Stimulated activated naive CD8-positive, alpha-beta T cell treated with anti-CD3 and anti-CD28 coated beads, Interleukin-15, Interleukin-2, amounts not matched to agents 100 U/mL and 50 U/mL, for 24 hours (primary cell): ENCODE measurements at regions not wholly inside any gene's neighbourhood (a gene's known extent, or its start where the extent isn't known, plus 50 kb on each side); places are given as distances from the start of the nearest gene placed in this dataset.
"Not testable (repeated sequence)": the region's sequence is repeated elsewhere in the genome, so short reads cannot be mapped to it uniquely, and the experiment has no call there.

ENCODE experiments used
- ATAC-seq: fragments of 150-1000 bp; cut with Tn5 transposase; one replicate; pipeline ENCODE4 v1.10.0; 2021
- DNase-seq: peaks from one replicate; pipeline ENCODE4 v3.0.0; 2021

DNA sequence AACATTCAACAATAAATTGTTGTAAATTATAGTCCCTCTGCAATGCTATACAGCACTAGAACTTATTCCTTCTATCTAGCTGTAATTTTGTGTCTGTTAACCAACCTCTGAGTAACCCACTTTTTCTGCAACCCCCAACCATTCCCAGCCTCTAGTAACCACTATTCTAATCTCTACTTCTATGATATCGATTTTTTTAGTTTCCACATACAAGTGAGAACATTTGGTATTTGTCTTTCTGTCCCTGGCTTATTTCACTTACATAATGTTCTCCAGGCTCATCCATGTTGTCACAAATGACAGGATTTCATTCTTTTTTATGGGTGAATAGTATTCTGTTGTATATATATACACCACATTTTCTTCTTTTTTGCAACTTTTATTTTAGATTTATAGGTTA lies 147.6 kb downstream of the MAIP1 start:
- no peak for DNase-seq
- ATAC-seq: no peak

DNA sequence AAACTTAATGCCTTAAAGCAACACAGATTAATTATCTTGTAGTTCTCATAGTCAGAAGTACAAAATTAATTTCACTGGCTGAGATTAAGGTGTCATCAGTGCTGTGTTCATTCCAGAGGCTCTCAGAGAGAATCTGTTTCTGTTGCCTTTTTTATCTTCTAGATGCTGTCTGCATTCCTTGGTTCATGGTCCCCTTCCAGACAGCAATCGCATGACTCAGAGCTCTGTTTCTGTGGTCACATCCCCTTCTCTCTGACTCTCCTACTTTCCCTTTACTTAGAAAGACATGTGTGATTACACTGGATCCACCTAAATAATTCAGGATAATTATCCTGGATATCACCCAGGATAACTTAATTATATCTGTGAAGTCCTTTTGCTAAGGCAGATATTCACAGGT lies 148.6 kb downstream of the MAIP1 start:
- ATAC-seq (no peak), DNase-seq (no peak)

DNA sequence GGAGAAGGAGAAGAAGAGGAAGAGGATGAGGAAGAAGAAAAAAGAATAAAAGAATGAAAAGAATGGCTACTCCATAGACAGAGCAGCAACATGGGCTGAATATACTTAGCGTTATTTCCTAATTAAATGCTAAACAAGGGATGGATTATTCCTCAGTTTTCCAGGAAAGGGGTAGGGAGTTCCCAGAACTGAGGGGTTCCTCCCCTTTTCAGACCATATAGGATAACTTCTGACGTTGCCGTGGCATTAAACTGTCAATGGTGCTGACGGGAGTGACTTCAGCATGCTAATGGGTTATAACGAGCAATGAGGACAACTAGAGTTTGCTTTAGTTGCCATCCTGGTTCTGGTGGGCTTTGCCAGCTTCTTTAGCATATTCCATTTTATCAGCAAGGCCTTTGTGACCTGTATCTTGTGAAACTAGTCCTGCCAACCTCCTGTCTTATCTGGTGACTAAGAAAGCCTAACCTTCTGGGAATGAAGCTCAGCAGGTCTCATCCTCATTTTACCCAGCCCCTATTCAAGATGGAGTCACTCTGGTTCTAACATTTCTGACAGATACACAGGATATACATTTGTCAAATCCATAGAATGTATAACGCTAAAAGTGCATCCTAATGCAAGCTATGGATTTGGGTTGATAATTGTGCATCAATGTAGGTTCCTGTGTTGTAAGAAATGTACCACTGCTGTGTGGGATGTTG lies 152.3 kb downstream of the MAIP1 start:
- DNase-seq (no peak), ATAC-seq (no peak)

DNA sequence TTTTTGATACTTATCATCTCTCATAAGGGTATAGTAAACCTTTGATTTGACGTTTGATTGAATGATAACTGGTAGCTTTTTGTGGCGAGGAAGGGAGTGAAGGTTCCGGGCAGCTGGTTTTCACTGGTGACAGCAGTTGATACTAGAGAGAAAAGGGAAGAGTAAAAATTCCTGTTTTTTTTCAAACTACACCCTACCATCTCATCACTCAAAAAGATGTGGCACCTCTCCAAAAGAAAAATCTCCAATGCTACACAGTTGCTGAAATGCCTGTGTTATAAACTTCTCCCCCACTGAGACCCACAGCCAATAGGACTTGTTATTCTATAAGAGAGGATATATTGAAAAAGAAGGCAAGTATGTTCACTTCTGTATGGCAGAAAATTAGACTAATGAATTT lies 154.0 kb downstream of the MAIP1 start:
- no peak for ATAC-seq

DNA sequence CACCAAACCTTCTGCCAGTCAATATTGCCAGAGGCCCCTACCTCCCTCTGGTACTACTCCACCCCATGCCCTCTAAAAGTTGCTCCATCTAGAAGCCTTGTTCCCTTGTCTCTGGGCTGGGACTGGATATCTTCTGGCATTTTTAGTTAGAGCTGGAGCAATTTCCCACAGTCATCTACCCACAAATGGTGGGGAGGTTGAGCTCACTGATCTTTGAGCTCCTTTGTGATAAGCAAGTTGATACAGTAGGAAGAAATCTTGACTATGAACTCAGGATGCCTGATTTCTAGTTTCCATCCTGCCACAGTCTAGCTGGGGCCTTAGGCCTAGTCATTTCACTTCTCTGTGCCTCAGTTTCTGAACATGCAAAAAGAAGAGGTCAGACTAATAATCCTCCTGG lies 155.0 kb downstream of the MAIP1 start:
- DNase-seq: no peak
- ATAC-seq: no peak

More for the DNA sequence above, 154.0 kb downstream of the MAIP1 start:
- no peak for DNase-seq

DNA sequence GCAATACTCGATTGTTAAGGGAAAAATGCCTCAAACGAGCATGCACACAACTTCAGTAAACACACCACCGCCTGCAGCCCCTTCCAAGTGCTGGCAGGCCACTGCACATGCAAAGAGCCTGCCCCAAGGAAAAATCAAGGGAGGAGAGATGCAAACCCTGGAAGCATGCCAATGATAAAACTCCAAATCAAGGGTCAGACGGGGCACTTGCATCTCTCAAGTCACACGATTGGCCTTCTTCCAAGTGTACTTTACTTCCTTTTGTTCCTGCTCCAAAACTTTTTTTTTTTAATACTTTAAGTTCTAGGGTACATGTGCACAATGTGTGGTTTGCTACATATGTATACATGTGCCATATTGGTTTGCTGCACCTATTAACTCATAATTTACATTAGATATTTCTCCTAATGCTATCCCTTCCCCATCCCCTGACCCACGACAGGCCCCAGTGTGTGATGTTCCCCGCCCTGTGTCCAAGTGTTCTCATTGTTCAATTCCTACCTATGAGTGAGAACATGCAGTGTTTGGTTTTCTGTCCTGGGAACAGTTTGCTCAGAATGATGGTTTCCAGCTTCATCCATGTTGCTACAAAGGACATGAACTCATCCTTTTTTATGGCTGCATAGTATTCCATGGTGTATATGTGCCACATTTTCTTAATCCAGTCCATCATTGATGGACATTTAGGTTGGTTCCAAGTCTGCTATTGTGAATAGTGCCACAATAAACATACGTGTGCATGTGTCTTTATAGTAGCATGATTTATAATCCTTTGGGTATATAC lies 157.8 kb downstream of the MAIP1 start:
- not testable (repeated sequence) for ATAC-seq, DNase-seq

DNA sequence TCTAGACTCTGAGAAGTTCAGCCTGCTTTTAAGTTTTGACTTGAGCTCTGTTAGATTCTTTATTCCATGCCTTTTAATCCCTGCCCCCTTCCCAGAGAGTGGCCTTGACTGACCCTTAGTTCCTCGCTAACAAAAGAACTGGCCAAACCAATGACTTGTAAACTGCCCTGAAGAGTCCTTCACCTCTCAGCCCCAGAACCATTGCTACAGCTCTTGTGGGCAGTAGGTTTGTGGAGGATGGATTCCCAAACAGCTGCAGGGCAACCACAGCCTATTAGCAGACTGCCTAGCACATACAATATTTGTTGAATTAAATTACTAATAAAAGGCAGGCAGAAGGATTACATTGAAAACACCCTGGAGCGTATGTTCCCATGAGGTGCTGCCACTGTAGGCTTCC lies 163.9 kb downstream of the MAIP1 start:
- ATAC-seq (no peak), DNase-seq (no peak)

DNA sequence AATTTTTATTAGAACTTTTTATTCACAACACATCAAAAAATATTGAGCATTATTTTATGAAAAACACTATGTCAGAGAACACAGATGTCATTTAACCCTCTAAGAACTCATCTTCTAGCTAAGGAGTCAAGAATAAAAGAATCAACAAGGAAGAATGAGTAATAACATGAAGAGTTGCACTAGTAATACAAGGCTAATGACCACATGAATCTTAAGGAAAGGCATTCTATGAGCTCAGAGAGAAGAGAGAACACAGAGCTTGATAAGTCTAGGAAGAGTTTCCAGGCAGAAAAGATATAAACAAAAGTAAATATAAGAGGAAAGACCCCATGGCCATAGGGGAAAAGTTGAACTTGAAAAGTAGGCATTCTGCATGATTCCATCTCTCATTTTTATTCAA lies 166.5 kb downstream of the MAIP1 start:
- ATAC-seq: no peak
- DNase-seq: no peak

DNA sequence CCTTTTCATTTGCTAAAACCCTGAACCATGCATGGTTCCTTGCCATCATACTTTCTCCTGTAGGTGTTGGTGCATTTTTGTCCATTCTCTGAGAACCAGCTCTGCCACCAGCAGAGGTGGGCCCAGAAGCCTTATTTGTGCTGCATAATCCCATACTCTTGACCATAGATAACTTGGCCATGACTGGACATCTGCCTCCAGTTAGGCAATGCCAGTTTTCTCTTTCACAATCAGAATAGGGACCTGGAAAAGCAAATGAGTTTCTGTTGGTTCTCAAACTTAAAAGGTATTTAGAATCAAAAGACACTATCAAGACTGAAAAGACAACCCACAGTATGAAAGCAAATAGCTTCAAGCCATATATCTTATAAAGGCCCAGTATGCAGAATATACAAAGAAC lies 167.3 kb downstream of the MAIP1 start:
- ATAC-seq (no peak), DNase-seq (no peak)

DNA sequence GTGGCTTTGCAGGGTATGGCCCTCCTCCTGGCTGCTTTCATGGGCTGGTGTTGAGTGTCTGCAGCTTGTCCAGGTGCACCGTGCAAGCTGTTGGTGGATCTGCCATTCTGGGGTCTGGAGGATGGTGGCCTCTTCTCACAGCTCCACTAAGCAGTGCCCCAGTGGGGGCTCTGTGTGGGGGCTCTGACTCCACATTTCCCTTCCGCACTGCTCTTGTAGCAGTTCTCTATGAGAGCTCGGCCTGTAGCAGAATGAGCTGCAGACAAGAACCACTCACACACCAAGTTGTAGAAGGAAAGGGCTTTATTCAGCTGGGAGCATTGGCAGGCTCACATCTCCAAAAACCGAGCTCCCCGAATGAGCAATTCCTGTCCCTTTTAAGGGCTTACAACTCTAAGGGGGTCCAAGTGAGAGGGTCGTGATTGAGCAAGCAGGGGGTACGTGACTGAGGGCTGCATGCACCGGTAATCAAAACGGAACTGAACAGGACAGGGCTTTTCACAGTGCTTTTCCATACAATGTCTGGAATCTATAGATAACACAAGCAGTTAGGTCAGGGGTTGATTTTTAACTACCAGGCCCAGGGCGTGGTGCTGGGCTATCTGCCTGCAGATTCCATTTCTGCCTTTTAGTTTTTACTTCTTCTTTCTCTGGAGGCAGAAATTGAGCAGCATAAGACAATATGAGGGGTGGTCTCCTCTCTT lies 169.4 kb downstream of the MAIP1 start:
- ATAC-seq, DNase-seq: not testable (repeated sequence)

DNA sequence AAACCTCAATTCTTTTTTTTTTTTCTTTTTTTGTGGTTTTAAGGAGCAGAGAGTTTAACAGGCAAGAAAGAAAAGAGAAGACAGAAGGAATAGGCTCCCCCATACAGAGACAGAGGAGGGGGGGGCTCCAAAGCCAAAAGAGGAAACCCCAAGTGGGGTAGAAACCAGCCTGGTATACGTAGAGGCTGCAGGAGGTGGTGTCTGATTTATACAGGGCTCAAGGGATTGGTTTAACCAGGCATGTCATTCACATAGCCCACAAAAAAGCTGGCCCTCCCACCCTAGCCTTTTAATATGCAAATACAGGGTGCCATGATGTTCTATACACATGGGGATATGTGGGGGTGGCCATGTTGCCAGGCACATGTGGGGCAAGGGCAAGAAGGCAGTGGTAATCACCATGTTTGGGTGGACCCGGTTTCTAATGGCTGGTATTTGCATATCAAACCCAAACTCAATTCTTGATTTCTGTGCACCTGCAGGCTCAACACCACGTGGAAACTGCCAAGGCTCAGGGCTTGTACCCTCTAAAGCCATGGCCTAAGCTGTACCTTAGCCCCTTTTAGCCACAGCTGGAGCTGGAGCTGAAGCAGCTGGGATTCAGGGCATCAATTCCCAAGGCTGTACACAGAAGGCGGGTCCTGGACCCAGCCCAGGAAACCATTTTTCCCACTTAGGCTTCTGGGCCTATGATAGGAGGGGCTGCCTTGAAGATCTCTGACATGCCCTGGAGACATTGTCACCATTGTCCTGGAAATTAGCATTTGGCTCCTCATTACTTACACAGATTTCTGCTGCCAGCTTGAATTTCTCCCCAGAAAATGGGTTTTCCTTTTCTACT lies 170.3 kb downstream of the MAIP1 start:
- no peak for ATAC-seq
- no peak for DNase-seq

DNA sequence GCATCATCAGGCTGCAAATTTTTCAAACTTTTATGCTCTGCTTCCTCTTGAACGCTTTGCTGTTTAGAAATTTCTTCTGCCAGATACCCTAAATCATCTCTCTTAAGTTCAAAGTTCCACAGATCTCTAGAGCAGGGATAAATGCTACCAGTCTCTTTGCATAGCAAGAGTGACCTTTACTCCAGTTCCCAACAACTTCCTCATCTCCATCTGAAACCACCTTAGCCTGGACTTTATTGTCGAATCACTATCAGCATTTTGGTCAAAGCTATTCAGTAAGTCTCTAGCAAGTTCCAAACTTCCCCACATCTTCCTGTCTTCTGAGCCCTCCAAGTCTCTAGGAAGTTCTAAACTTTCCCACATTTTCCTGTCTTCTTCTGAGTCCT lies 170.9 kb downstream of the MAIP1 start:
- not testable (repeated sequence) for ATAC-seq, DNase-seq

DNA sequence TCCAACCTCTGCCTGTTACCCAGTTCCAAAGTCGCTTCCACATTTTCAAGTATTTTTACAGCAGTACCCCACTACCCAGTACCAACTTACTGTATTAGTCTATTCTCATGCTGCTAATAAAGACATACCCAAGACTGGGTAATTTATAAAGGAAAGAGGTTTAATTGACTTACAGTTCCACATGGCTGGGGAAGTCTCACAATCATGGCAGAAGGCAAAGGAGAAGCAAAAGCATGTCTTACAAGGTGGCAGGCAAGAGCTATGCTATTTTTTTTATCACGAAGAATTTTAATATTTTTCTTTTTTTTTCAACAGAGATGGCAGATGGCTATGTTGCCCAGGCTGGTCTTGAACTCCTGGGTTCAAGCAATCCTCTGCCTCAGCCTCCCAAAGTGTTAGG lies 171.3 kb downstream of the MAIP1 start:
- not testable (repeated sequence) for ATAC-seq, DNase-seq

DNA sequence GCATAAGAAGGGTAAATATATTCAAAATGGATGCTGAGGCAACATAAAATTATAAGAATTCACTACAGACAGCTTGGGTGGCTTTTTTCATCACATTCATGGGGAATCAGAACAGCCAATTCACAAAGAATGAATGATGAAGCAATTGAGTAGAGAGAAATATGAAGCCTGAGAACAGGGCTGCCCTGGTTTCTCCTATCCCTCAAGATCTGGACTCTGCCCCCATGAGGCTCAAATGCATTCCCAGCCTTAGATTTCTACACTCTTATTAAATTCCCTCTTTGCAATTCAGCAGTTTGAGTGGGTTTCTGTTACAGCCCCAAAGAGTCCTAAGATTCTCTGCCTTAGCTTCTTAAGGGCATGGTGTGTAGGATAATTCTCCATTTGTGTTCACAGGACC lies 172.5 kb downstream of the MAIP1 start:
- ATAC-seq (no peak), DNase-seq (no peak)

DNA sequence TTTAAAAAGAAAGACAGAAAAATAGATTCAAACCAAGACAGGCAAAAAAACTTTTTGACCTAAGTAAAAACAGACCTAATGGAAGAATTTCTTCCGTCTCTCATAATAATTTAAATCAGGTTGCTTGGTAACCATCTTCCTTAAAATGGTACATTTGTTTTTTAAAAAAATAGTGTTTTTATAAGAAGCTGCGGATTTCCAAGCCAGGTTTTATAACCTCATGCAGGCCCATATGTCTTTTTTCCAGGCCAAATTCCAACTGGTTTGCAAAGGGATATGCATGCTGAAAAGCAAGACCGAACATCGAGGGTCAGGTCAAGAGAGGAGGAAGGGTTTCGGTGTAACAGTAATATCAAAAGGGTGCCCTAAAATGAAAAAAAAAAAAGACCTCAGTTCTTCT lies 172.9 kb downstream of the MAIP1 start:
- DNase-seq: no peak
- no peak for ATAC-seq

DNA sequence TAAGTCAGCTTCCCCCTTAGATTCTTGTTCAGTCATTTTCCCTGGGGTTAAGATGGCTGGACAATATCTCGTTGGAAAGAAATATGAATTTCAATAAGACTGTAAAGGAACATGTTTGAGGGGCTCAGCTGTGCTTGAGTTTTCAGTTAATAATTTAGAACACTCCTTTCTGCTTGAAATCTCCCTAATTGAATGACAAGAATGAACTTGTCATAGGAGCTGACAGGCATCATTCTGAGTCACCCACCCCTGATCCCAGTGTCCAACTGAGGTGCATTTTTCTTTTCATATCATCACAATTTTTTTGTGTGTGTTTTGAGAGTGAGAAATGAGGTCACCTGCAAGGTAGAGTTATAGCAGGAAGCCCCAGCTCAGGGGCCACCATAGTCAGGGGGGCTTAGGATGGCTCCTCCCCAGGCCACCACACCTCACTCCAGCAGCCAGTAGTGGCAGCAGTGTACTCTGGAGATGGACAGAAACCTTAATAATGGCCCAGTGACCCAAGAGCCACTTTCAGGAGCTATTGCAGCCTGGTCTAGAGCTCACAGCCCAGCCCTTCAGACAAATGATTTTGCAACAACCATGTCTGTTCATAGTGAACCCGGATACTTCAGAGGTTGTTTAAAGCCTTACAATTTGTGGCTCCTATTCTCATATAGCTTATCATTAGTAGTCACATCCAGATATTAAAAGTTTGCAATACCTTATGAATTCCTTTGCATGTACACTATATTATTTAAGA lies 174.5 kb downstream of the MAIP1 start:
- no peak for DNase-seq

DNA sequence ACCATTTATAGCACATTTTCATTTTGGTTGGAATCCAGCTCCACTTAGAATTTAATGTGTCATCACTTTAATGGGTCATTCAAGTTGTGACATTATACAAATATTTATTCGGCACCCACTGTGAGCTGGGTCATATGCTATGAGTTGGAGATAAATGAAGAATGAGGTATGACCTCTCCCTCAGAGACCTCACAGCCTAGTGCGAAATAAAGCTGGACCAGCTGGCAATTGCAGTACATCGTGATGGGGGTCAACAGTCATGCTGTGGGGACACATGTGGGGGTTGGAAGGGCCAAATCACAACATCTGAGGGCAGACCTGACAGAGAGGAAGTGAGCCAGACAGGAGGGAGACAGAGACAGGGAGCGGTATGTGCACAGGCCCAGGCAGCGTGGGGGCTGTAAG lies 175.4 kb downstream of the MAIP1 start:
- DNase-seq (no peak), ATAC-seq (no peak)

More for the DNA sequence above, 174.5 kb downstream of the MAIP1 start:
- ATAC-seq: no peak

DNA sequence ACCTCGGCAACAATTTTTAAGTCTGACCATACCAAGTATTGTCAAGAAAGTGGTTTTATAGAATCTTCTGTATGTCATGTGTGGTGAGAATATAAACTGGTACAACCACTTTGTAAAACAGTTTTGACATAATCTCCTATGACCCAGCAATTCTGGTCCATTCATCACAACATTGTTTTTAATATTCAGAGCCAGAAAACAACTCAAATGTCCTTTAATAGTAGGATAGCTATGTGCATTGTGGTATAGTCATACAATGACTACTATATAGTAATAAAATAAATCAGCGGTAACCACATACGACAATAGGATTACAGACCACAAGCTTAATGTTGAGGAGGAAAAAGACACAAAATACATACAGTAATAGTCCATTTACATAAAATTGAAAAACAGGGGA lies 175.2 kb upstream of the SPATS2L start:
- DNase-seq (no peak), ATAC-seq (no peak)

DNA sequence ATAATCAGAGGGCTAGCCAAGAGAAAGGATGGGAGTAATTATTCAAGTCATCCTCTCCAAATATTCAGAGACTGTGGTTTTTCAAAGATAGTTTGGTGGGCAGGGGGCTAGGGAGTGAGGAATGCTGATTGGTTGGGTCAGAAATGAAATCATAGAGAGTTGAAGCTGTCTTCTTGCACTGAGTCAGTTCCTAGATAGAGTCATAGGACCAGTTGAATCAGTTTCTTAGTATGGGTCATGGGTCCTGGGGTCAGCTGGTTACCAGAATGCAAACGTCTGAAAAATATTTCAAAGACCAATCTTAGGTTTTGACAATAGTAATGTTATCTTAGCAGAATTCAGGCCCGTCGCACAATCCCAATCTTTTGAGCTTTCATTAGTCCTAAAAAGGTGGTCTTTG lies 171.4 kb upstream of the SPATS2L start:
- no peak for ATAC-seq
- DNase-seq: no peak

DNA sequence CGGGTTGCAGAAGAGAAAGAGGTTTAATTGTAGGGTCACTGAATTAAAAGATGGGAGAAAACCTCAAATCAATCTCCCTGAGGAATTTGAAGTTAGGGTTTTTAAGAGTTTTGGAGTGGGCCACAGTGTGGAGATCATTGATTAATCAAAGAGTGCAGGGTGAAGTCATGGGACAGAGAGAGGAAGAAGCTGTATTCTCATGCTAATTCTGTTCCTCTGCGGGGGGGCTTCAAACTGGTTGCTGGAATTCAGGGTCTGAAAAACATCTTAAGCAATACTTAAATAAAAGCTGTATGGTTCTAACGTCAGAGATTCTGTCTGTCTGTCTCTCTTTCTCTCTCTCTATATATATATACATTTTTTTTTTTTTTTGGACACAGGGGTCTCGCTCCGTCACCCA lies 169.8 kb upstream of the SPATS2L start:
- ATAC-seq: no peak
- DNase-seq: no peak

DNA sequence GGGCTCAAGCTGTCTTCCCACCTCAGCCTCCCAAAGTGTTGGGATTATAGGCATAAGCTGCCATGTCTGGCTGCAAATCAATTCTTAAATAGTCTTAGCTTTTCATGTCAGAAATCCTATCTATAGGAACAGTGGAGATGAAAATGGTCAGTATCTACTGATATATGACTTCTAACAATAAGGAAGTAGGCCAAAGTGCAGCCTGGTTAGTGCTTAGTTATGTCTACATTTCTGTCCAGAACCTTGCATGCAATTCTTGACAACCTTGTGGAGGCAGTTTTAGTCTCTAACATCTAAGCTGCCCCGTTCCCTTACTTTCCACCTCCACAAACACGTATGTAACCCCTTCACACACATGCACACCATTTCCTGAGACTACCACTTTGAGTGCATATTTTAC lies 169.2 kb upstream of the SPATS2L start:
- ATAC-seq: no peak
- DNase-seq: no peak

DNA sequence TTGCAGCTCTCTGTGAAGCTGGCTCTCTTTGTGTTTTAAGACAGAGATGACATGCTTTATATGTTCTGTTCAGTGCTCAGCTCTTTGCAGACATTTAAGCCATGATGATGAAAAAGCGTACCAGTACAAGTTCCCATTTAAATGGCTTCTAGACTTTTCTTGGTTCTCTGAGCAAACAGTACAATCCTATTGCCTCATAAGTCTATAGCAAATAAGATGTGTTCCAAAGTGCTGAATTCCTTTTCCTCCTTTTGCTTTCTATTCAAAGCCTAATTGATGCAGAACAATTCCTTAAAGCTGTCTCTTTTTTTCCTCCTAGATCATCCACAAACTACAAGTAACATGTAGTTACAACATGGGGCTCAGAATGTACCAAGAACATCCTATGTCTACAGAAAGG lies 168.8 kb upstream of the SPATS2L start:
- DNase-seq: no peak
- no peak for ATAC-seq
